ENCODE measurements at regions not wholly inside any gene's neighbourhood (a gene's known extent, or its start where the extent isn't known, plus 50 kb on each side); places are given as distances from the start of the nearest gene placed in this dataset.

GRCh38 chr11:27604416-27604815, 95.8 kb downstream of the BDNF start:
- DNase-seq (ENCODE audit: insufficient read length, low spot score) (no peak), FAIRE-seq (no peak)
- TF ChIP-seq TAF1 (IDR thresholded peaks at IDR 0.05; ENCODE audit: low read depth, low read length): no peak
- no peak for TF ChIP-seq PAX5 (IDR thresholded peaks at IDR 0.05; ENCODE audit: insufficient read depth, low read length, severe bottlenecking)
- TF ChIP-seq POLR2AphosphoS5 (IDR thresholded peaks at IDR 0.05; ENCODE audit: low read depth, low read length): no peak
- TF ChIP-seq SPI1 (IDR thresholded peaks at IDR 0.05; ENCODE audit: low read depth, low read length): no peak
- TF ChIP-seq POU2F2 (IDR thresholded peaks at IDR 0.05; ENCODE audit: low read depth, low read length): no peak
- TF ChIP-seq POLR2A (IDR thresholded peaks at IDR 0.05; ENCODE audit: low read depth, low read length): no peak

- FAIRE-seq (no peak), DNase-seq (ENCODE audit: insufficient read length, low spot score) (no peak)
- TF ChIP-seq POU2F2 (IDR thresholded peaks at IDR 0.05; ENCODE audit: low read depth, low read length) (no peak), SPI1 (IDR thresholded peaks at IDR 0.05; ENCODE audit: low read depth, low read length) (no peak), PAX5 (IDR thresholded peaks at IDR 0.05; ENCODE audit: insufficient read depth, low read length, severe bottlenecking) (no peak), POLR2AphosphoS5 (IDR thresholded peaks at IDR 0.05; ENCODE audit: low read depth, low read length) (no peak), POLR2A (IDR thresholded peaks at IDR 0.05; ENCODE audit: low read depth, low read length) (no peak), TAF1 (IDR thresholded peaks at IDR 0.05; ENCODE audit: low read depth, low read length) (no peak)
These were observed 96.8 kb downstream of the BDNF start for GRCh38 chr11:27603376-27603990.

- no peak for TF ChIP-seq SPI1 (IDR thresholded peaks at IDR 0.05; ENCODE audit: low read depth, low read length)
- no peak for TF ChIP-seq POLR2AphosphoS5 (IDR thresholded peaks at IDR 0.05; ENCODE audit: low read depth, low read length)
- no peak for TF ChIP-seq POU2F2 (IDR thresholded peaks at IDR 0.05; ENCODE audit: low read depth, low read length)
- no peak for TF ChIP-seq TAF1 (IDR thresholded peaks at IDR 0.05; ENCODE audit: low read depth, low read length)
- no peak for TF ChIP-seq PAX5 (IDR thresholded peaks at IDR 0.05; ENCODE audit: insufficient read depth, low read length, severe bottlenecking)
- TF ChIP-seq POLR2A (IDR thresholded peaks at IDR 0.05; ENCODE audit: low read depth, low read length): no peak
- FAIRE-seq (no peak), DNase-seq (ENCODE audit: insufficient read length, low spot score) (no peak)
These were observed 94.1 kb upstream of the LIN7C start for GRCh38 chr11:27600656-27601055.

GRCh38 chr11:27599217-27599616, 92.6 kb upstream of the LIN7C start:
- DNase-seq (ENCODE audit: insufficient read length, low spot score) (no peak), FAIRE-seq (no peak)
- TF ChIP-seq POLR2AphosphoS5 (IDR thresholded peaks at IDR 0.05; ENCODE audit: low read depth, low read length) (no peak), POLR2A (IDR thresholded peaks at IDR 0.05; ENCODE audit: low read depth, low read length) (no peak), TAF1 (IDR thresholded peaks at IDR 0.05; ENCODE audit: low read depth, low read length) (no peak), SPI1 (IDR thresholded peaks at IDR 0.05; ENCODE audit: low read depth, low read length) (no peak), PAX5 (IDR thresholded peaks at IDR 0.05; ENCODE audit: insufficient read depth, low read length, severe bottlenecking) (no peak), POU2F2 (IDR thresholded peaks at IDR 0.05; ENCODE audit: low read depth, low read length) (no peak)

GRCh38 chr11:27596802-27597201, 90.2 kb upstream of the LIN7C start:
- FAIRE-seq: no peak
- TF ChIP-seq TAF1 (IDR thresholded peaks at IDR 0.05; ENCODE audit: low read depth, low read length) (no peak), POU2F2 (IDR thresholded peaks at IDR 0.05; ENCODE audit: low read depth, low read length) (no peak), SPI1 (IDR thresholded peaks at IDR 0.05; ENCODE audit: low read depth, low read length) (no peak), PAX5 (IDR thresholded peaks at IDR 0.05; ENCODE audit: insufficient read depth, low read length, severe bottlenecking) (no peak), POLR2A (IDR thresholded peaks at IDR 0.05; ENCODE audit: low read depth, low read length) (no peak)
- no peak for DNase-seq (ENCODE audit: insufficient read length, low spot score)

GRCh38 chr11:27596388-27596787, 89.8 kb upstream of the LIN7C start:
- FAIRE-seq (no peak), DNase-seq (ENCODE audit: insufficient read length, low spot score) (no peak)
- TF ChIP-seq SPI1 (IDR thresholded peaks at IDR 0.05; ENCODE audit: low read depth, low read length) (no peak), TAF1 (IDR thresholded peaks at IDR 0.05; ENCODE audit: low read depth, low read length) (no peak), POLR2A (IDR thresholded peaks at IDR 0.05; ENCODE audit: low read depth, low read length) (no peak), POLR2AphosphoS5 (IDR thresholded peaks at IDR 0.05; ENCODE audit: low read depth, low read length) (no peak), POU2F2 (IDR thresholded peaks at IDR 0.05; ENCODE audit: low read depth, low read length) (no peak), PAX5 (IDR thresholded peaks at IDR 0.05; ENCODE audit: insufficient read depth, low read length, severe bottlenecking) (no peak)

- DNase-seq (ENCODE audit: insufficient read length, low spot score) (no peak), FAIRE-seq (no peak)
- TF ChIP-seq POU2F2 (IDR thresholded peaks at IDR 0.05; ENCODE audit: low read depth, low read length) (no peak), TAF1 (IDR thresholded peaks at IDR 0.05; ENCODE audit: low read depth, low read length) (no peak), POLR2AphosphoS5 (IDR thresholded peaks at IDR 0.05; ENCODE audit: low read depth, low read length) (no peak), PAX5 (IDR thresholded peaks at IDR 0.05; ENCODE audit: insufficient read depth, low read length, severe bottlenecking) (no peak), SPI1 (IDR thresholded peaks at IDR 0.05; ENCODE audit: low read depth, low read length) (no peak), POLR2A (IDR thresholded peaks at IDR 0.05; ENCODE audit: low read depth, low read length) (no peak)
These were observed 85.7 kb upstream of the LIN7C start for GRCh38 chr11:27592098-27592780.

GRCh38 chr11:27582621-27583020, 76.1 kb upstream of the LIN7C start:
- no peak for FAIRE-seq
- TF ChIP-seq POLR2A (IDR thresholded peaks at IDR 0.05; ENCODE audit: low read depth, low read length): no peak
- TF ChIP-seq PAX5 (IDR thresholded peaks at IDR 0.05; ENCODE audit: insufficient read depth, low read length, severe bottlenecking): no peak
- no peak for TF ChIP-seq SPI1 (IDR thresholded peaks at IDR 0.05; ENCODE audit: low read depth, low read length)
- no peak for TF ChIP-seq TAF1 (IDR thresholded peaks at IDR 0.05; ENCODE audit: low read depth, low read length)
- TF ChIP-seq POU2F2 (IDR thresholded peaks at IDR 0.05; ENCODE audit: low read depth, low read length): no peak
- no peak for TF ChIP-seq POLR2AphosphoS5 (IDR thresholded peaks at IDR 0.05; ENCODE audit: low read depth, low read length)
- DNase-seq (ENCODE audit: insufficient read length, low spot score): no peak

- FAIRE-seq (no peak), DNase-seq (ENCODE audit: insufficient read length, low spot score) (no peak)
- TF ChIP-seq PAX5 (IDR thresholded peaks at IDR 0.05; ENCODE audit: insufficient read depth, low read length, severe bottlenecking) (no peak), SPI1 (IDR thresholded peaks at IDR 0.05; ENCODE audit: low read depth, low read length) (0 out of 2 replicates have a peak, but pooled peaks have one; percentile 42)
These were observed 67.8 kb upstream of the LIN7C start for GRCh38 chr11:27574342-27574741.
